CD4-positive, alpha-beta T cell (primary cell): ENCODE measurements at regions not wholly inside any gene's neighbourhood (a gene's known extent, or its start where the extent isn't known, plus 50 kb on each side); places are given as distances from the start of the nearest gene placed in this dataset.

Source experiments
- ATAC-seq: fragments of 200-7000 bp; cut with Tn5 transposase; one replicate; pipeline ENCODE4 v1.10.0; 2022; ENCODE audit warnings: mild to moderate bottlenecking; ENCODE audit not compliant: poor library complexity
- CTCF ChIA-PET: fragments of 350-600 bp; sonication (Branson Sonifier 250); formaldehyde crosslinking; loops from one replicate; lab custom pipeline; 2021; ENCODE audit warnings: antibody characterized with exemption, inconsistent platforms; lab: Charles Lee
- POLR2A ChIA-PET: fragments of 350-600 bp; sonication (Branson Sonifier 250); formaldehyde crosslinking; loops from one replicate; lab custom pipeline; 2021; ENCODE audit warnings: antibody characterized with exemption, inconsistent platforms; lab: Charles Lee
- DNase-seq, 14 experiments: peaks; one replicate each; pipeline ENCODE4 v3.0.0-alpha.2; 2013 to 2020; ENCODE audit warnings: mixed read lengths in 2 of 14
- H3K27ac ChIP-seq, 2 donors: one replicate each; pipeline versions ENCODE4 v1.5.1 to v1.7.0; 2013; ENCODE audit warnings: low read length in 2 of 2, low read depth in 1 of 2, mild to moderate bottlenecking in 1 of 2
- H3K27me3 ChIP-seq, 2 experiments: 1 replicate in 1 of 2; 2 replicates in 1 of 2; pipeline versions ENCODE4 v1.6.1 to v1.7.0; 2013; ENCODE audit warnings: low read length in 2 of 2, control low read depth in 1 of 2, mild to moderate bottlenecking in 1 of 2, moderate library complexity in 1 of 2; ENCODE audit not compliant: insufficient read depth in 2 of 2, control insufficient read depth in 1 of 2
- H3K36me3 ChIP-seq: one replicate; pipeline ENCODE4 v1.6.1; 2013; ENCODE audit warnings: low read length, control low read depth; ENCODE audit not compliant: insufficient read depth
- H3K4me1 ChIP-seq: one replicate; pipeline ENCODE4 v1.6.1; 2013; ENCODE audit warnings: low read length, control low read depth; ENCODE audit not compliant: insufficient read depth
- H3K4me3 ChIP-seq: one replicate; pipeline ENCODE4 v1.5.1; 2013; ENCODE audit warnings: mild to moderate bottlenecking, low read length, moderate library complexity
- H3K9me3 ChIP-seq, 2 experiments: 1 replicate in 1 of 2; 2 replicates in 1 of 2; pipeline versions ENCODE4 v1.6.1 to v1.7.0; 2013; ENCODE audit warnings: low read length in 2 of 2, mild to moderate bottlenecking in 2 of 2, control low read depth in 1 of 2, moderate library complexity in 1 of 2; ENCODE audit not compliant: control insufficient read depth in 1 of 2, insufficient read depth in 1 of 2
- H3K27ac Mint-ChIP-seq: one replicate; pipeline ENCODE4 v1.8.0; 2020; ENCODE audit warnings: mixed read lengths
- H3K27me3 Mint-ChIP-seq: one replicate; pipeline ENCODE4 v1.8.0; 2021; ENCODE audit warnings: mixed read lengths
- H3K36me3 Mint-ChIP-seq: one replicate; pipeline ENCODE4 v1.8.0; 2021; ENCODE audit warnings: low read depth, mixed read lengths
- H3K4me1 Mint-ChIP-seq: one replicate; pipeline ENCODE4 v1.8.0; 2021; ENCODE audit warnings: low read depth, mixed read lengths
- H3K4me3 Mint-ChIP-seq: one replicate; pipeline ENCODE4 v1.8.0; 2020; ENCODE audit warnings: mild to moderate bottlenecking, mixed read lengths
- H3K9me3 Mint-ChIP-seq: one replicate; pipeline ENCODE4 v1.8.0; 2020; ENCODE audit warnings: mixed read lengths
- intact Hi-C, 2 experiments: fragments of 100-400 bp; cut with DNase I in 1 of 2; cut with micrococcal nuclease in 1 of 2; formaldehyde crosslinking; loops; one replicate each; pipeline versions ENCODE4 v1.15.1 to v1.9.0; 2023 to 2025; cut with DNase I, micrococcal nuclease
- TF ChIP-seq, protein P1 (sequence below): fragments of 200-600 bp; IDR thresholded peaks from one replicate; pipeline ENCODE4 v1.8.0; 2022; ENCODE audit warnings: antibody characterized with exemption, mild to moderate bottlenecking

DNA sequence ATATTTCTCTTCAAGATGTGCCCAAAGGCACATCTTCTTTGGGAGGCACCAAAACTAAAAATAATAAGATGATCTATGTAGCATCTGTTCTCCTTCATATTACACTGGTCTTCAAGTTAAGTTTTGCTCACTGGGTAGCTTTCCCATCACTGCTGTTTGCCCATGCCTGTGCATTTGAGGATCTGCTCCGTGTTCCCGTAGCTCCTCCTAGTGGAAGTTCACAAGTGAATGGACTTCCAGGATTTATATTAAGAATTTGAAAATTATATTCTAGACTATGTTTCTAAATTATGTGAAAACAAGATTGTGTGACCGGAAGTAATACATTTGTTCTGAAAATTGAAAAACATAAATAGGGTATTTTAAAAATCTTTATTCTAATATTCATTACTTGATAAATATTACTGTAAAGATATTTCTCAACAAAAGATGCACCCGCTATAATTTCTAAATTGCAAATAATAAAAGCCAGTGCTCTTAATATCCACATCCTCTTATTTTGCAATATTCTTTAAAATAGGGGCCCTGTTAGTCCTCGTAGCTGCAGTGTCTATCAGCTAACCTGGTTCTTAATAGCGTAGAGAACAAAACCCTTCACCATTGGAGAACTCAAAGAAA lies 147.7 kb downstream of the RBM46 start:
- Histone ChIP-seq H3K4me3 (no peak overlapping the region), H3K27ac (no peak overlapping the region), H3K36me3 (no peaks in the 10 kb centered on the region), H3K4me1 (no peaks in the 10 kb centered on the region), H3K9me3 (peaks cover 4 to 8% of the 10 kb centered on the region in 2 experiments), H3K27me3 (no peaks in the 10 kb centered on the region)
- ChIA-PET CTCF (no interaction called here), POLR2A (no interaction called here)
- intact Hi-C loops: no loop called here
- TF ChIP-seq, protein P1, sequence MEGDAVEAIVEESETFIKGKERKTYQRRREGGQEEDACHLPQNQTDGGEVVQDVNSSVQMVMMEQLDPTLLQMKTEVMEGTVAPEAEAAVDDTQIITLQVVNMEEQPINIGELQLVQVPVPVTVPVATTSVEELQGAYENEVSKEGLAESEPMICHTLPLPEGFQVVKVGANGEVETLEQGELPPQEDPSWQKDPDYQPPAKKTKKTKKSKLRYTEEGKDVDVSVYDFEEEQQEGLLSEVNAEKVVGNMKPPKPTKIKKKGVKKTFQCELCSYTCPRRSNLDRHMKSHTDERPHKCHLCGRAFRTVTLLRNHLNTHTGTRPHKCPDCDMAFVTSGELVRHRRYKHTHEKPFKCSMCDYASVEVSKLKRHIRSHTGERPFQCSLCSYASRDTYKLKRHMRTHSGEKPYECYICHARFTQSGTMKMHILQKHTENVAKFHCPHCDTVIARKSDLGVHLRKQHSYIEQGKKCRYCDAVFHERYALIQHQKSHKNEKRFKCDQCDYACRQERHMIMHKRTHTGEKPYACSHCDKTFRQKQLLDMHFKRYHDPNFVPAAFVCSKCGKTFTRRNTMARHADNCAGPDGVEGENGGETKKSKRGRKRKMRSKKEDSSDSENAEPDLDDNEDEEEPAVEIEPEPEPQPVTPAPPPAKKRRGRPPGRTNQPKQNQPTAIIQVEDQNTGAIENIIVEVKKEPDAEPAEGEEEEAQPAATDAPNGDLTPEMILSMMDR: no peak
- H3K27ac Mint-ChIP-seq: no peak overlapping the region
- H3K4me3 Mint-ChIP-seq: no peak overlapping the region
- H3K36me3 Mint-ChIP-seq: no peaks in the 10 kb centered on the region
- H3K9me3 Mint-ChIP-seq: peaks cover 11% of the 10 kb centered on the region
- no peaks in the 10 kb centered on the region for H3K27me3 Mint-ChIP-seq
- ATAC-seq (no peak), DNase-seq (no peak)
- H3K4me1 Mint-ChIP-seq: no peaks in the 10 kb centered on the region

DNA sequence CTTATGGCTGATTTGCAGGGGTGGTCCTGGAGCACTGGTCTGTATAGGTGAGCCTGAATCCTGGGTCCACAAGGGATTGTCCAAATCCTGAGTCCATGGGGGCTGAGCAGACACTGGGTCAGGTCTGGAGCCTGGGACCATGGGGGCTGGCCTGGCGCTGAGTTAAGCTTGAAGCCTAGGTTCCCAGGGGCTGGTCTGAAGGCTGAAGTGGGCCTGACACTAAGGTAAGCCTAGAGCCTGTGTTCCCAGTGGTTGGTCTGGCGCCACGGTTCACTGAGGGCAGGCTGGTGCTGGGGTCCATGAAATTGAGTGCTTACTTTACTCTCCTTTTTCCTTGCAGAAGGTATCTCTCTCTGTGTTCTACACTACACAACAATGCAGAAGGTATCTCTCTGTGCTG lies 155.8 kb downstream of the RBM46 start:
- H3K9me3 ChIP-seq: peaks cover 0 to 11% of the 10 kb centered on the region in 2 experiments
- TF ChIP-seq, protein P1: no peak
- H3K27ac Mint-ChIP-seq: no peak overlapping the region
- H3K36me3 ChIP-seq: no peaks in the 10 kb centered on the region
- no peaks in the 10 kb centered on the region for H3K4me1 ChIP-seq
- peaks cover 6% of the 10 kb centered on the region for H3K27me3 Mint-ChIP-seq
- H3K27ac ChIP-seq: no peak overlapping the region
- POLR2A ChIA-PET: no interaction called here
- DNase-seq (no peak), ATAC-seq (no peak)
- no peak overlapping the region for H3K4me3 Mint-ChIP-seq
- H3K9me3 Mint-ChIP-seq: peaks cover 6% of the 10 kb centered on the region
- H3K4me1 Mint-ChIP-seq: no peaks in the 10 kb centered on the region
- CTCF ChIA-PET: no interaction called here
- intact Hi-C loops: no loop called here
- no peak overlapping the region for H3K4me3 ChIP-seq
- H3K27me3 ChIP-seq: peaks cover 0 to 3% of the 10 kb centered on the region in 2 experiments
- H3K36me3 Mint-ChIP-seq: no peaks in the 10 kb centered on the region

DNA sequence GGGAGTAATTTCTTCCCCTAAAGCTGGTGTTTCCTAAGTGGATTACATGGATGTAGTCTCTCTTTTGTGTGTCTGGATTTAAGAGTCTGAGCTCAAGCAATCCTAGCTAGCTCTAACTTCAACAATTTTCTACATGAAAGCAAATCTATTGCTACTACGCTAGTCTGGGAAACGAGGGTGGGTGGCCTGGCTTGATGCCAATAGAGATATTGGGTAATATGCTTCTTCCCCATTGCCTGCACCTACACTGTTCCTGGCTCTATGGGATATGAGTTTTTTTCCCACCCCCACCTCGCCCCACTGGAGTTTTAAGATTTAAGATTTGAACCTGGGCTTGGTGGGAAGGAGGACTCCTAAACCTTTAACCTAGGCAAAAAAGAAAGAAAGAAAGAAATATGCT lies 158.8 kb downstream of the RBM46 start:
- Mint-ChIP-seq H3K4me1 (no peaks in the 10 kb centered on the region), H3K4me3 (no peak overlapping the region), H3K27ac (no peak overlapping the region), H3K27me3 (peaks cover 6% of the 10 kb centered on the region), H3K36me3 (no peaks in the 10 kb centered on the region), H3K9me3 (no peaks in the 10 kb centered on the region)
- Histone ChIP-seq H3K27me3 (peaks cover 0 to 3% of the 10 kb centered on the region in 2 experiments), H3K4me1 (no peaks in the 10 kb centered on the region), H3K27ac (no peak overlapping the region), H3K9me3 (peaks cover 0 to 11% of the 10 kb centered on the region in 2 experiments), H3K36me3 (no peaks in the 10 kb centered on the region), H3K4me3 (no peak overlapping the region)
- no peak for DNase-seq
- intact Hi-C loops: no loop called here
- TF ChIP-seq, protein P1: no peak
- CTCF ChIA-PET: no interaction called here
- POLR2A ChIA-PET: no interaction called here
- ATAC-seq: no peak
